ENCODE measurements at regions not wholly inside any gene's neighbourhood (a gene's known extent, or its start where the extent isn't known, plus 50 kb on each side); places are given as distances from the start of the nearest gene placed in this dataset.
A peak's percentile ranks its signal among the peaks of the same experiment; 100 is the strongest.

GRCh38 chr3:21357241-21357640, 393.8 kb downstream of the ZNF385D start:
- ATAC-seq, result no peak

- no peak for ATAC-seq
Measured at GRCh38 chr3:21356402-21356801, 394.6 kb downstream of the ZNF385D start.

- ATAC-seq, result no peak
Measured at GRCh38 chr3:21345382-21345976, 405.5 kb downstream of the ZNF385D start.

- ATAC-seq, result no peak
Measured at GRCh38 chr3:21331857-21332256, 419.2 kb downstream of the ZNF385D start.

GRCh38 chr3:21331321-21331720, 419.7 kb downstream of the ZNF385D start:
- ATAC-seq, result no peak

- ATAC-seq, result peak; percentile 55
Measured at GRCh38 chr3:21330293-21330692, 420.7 kb downstream of the ZNF385D start.

DNA sequence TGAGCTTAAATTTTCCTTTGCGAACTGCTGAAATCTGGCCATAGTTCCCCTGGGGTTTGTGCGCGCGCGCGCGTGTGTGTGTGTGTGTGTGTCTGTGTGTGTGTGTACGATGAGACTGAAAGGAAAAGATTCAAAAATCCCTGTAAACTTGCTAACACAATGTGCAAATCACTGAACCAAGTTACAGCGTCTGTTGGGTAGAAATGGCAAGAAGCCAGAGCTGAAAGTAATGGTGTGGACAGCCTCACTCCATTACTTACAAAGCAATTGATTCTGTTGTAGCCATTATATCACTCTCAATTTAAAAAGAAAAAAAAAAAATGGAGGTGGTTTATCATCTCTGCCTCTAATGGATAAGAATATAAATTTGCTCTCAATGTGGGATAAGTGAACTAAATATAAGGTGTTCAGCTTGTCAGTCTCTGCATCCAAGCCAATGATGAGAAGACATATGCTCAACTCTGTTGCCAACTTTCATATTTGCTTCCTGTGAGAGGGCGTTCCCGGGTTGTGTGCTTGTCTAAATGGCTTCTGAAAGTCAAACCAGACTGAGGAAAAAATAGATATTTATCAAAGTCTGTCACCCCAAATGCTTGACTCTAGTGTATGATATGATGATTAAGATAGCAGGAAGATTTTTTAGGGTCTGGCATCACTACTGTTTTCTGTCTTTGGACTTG, 422.2 kb downstream of the ZNF385D start:
- no peak for ATAC-seq

DNA sequence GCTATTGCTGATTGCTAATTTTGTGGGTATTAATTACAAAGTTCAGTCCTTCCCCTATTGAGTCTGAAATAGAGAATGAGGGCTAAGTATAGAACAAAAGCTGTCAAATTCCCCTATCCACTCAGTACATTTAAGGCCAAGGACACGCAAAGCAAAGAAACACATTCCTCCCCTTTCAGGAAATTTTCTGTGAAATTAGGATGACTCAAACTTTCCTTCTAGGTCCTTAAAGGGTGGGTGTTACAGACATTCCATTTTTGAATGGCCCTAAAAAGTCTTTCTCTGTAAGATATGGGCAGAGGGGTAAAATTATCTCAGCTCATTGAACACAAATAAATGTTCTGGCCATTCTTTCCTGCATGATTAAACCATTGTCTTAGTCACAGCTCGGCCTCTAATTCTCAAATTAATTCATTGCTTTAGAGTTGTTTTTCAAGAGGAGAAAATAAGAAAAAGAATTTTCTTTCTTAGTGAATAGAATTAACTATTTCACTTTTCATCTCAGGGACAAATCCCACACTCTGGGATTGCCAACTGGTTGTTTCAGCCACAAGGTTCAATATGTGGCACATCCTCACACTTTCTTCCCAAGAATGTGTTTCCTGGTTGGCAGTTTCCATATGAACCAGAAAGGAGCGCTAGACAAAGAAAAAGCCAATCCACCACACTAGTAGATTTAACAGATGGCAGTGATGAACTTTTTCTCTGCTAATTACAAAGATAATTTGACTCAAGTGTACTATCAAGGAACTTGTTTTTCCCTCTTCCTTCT, 424.1 kb downstream of the ZNF385D start:
- no peak for ATAC-seq

GRCh38 chr3:21314688-21315087, 436.3 kb downstream of the ZNF385D start:
- ATAC-seq, result no peak

GRCh38 chr3:21310891-21311290, 440.1 kb downstream of the ZNF385D start:
- ATAC-seq, result no peak

GRCh38 chr3:21310161-21310560, 440.8 kb downstream of the ZNF385D start:
- no peak for ATAC-seq

GRCh38 chr3:21297304-21297703, 453.7 kb downstream of the ZNF385D start:
- no peak for ATAC-seq

- peak; percentile 71 for ATAC-seq
Measured at GRCh38 chr3:21294768-21295167, 456.2 kb downstream of the ZNF385D start.

DNA sequence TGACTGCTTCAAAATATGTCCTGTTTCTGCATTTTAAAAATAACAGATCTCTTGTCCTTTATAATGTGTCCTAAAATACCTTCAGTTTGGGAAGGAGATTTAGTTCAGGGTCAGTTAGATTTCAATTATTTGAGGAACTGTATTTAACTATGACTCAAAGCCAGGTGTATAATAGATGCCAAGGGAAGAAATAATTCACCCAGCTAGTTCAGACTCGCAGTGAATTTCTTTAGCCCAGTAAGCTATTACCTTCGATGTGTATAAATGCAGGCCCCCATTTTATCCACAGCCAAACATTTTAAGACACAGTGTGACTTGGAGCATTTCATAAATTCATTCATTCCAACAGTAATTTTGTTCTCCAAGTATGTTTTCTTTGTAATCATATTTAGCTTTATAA, 458.0 kb downstream of the ZNF385D start:
- peak; percentile 61 for ATAC-seq

DNA sequence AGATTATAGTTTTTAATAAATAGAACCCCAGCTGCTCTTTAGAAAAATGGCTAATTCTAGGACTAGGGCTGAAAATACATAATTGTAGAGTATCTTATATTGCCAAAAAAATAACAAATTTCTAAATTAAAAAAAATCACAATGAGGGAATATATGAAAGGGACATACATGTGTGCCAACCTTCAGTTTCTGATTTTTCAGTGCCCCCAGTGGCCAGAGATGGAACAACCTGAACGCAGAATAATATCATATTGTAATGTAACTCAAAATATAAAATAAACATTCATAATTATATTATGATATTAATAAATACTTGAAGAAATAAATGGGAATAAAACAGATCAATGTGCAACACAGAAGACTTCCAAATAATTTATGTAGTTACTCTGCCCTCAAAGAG, 460.5 kb downstream of the ZNF385D start:
- ATAC-seq, result no peak

DNA sequence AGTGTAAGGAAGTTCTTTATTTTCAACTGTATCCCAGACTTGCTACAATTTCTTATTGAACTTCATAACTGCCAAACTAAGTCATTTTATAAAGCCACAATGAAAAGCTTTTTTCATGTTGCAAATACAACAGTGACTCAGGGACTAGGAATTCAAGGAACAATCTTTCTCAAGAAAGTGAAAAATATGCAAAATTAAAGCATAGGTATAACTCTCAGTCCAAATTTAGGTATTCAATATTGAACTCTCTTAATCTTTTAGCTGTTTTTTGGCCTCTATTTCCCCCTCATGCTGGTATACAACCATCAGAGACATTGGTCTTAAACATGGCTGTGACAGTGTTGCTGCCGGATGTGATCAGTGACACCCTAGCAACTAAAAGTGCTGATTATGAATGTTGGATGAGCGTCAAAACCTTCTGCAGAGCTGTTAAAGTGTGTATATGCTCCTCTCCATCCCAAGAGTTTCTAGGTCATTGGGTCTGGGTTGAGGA, 476.9 kb downstream of the ZNF385D start:
- ATAC-seq, result no peak

DNA sequence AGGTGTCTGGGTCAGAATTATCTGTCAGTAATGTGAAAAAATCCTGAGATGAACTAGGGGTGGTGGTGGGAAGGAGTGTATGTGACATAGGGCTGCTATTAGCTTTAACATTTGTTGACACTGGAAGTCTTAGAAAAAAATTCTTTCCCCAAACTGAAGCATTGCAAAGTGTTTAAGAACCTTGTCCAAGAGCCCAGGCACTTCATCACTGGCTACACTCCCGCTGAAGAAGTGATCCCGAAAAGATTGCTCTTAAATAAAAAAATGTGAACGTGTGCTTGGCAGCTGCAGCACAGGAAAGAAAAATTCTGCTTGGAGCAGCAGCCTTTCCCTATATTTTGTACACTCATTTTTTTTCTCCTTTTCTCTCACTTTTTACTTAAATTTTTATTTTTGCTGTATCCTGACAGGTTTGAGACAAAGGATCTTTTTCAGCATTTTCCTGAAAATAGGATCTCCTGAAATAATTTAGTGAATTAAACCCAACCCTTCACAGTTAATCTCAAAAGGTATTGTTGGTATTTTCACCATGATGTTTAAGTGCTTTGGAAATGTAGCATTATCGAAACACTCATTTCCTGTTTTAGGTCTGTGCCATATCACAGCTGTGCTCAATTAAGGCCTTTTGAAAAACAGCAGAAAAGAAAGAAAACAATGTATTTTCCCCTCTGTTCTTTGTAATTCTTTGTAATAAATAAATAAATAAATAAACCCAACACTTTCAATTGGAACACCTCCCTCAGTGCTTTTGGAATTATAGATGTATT, 477.6 kb downstream of the ZNF385D start:
- ATAC-seq, result no peak

- no peak for ATAC-seq
Measured at GRCh38 chr3:21271606-21272016, 479.4 kb downstream of the ZNF385D start.

DNA sequence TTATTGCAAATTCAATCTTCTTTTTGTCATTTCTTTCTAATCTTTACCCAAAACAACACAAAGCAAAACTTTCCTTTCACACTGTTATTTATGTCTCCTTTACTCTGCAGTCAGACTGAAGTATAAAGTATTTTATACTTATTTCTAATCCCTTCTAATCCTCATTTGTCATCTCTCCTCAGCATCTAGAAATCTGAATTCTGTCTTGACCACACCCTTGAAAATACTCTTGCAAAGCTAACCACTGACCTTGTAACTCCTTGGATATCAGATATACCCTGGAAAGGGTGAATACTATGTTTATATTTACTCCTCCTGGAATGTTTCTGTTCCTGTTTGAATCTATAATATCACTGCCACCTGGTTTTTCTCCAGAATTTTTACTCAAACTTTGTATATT, 481.1 kb downstream of the ZNF385D start:
- ATAC-seq, result no peak

GRCh38 chr3:21260507-21260906, 490.5 kb downstream of the ZNF385D start:
- ATAC-seq, result no peak

DNA sequence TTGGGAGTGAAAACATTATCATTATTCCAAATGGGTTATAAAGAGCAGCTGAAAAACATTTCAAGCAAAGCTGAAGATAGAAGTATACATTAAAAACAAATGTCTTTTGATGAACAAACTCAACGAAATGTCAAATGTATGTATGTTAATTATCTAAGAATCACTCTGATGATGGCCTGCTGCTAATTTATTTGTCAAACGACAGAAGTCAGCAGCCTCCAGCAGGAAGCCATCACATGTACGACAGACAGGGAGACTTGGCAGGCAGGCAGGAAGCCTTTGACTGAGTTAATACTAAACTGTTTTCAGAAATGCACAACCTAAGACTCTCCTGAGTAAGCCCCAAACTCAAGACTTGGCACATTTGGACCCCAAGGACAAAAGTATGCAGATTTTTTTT, 491.1 kb downstream of the ZNF385D start:
- no peak for ATAC-seq

- peak; percentile 48 for ATAC-seq
Measured at GRCh38 chr3:21256932-21257331, 494.1 kb downstream of the ZNF385D start.

DNA sequence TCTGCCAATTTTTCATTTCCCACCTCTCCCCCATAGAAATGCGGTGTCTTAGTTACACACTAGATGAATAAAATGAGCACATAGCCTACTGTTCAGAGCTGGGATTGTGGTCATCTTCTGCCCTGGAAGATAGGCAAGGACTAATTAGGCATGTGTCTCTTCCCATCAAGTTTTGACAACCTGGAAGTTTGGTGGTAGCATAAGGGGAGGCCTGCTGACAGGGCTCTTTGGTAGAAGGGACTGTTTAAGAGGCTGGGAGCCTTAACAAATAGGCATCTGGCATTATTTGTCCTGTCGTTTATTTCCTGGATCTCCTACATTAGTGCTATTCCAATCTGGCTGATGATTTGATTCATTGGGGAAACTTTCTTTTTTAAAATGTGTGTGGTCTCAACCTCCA, 512.3 kb downstream of the ZNF385D start:
- ATAC-seq, result no peak
